ENCODE measurements at regions not wholly inside any gene's neighbourhood (a gene's known extent, or its start where the extent isn't known, plus 50 kb on each side); places are given as distances from the start of the nearest gene placed in this dataset.

- TF ChIP-seq RAD21 (IDR thresholded peaks at IDR 0.05; ENCODE audit: low read depth) (no peak), EP300 (IDR thresholded peaks at IDR 0.05; ENCODE audit: borderline replicate concordance) (no peak), MAX (IDR thresholded peaks at IDR 0.05) (no peak), CREB1 (IDR thresholded peaks at IDR 0.05; ENCODE audit: low read depth) (no peak), EGR1 (IDR thresholded peaks at IDR 0.05) (no peak), CEBPB (IDR thresholded peaks at IDR 0.05) (no peak), ZBTB7A (IDR thresholded peaks at IDR 0.05; ENCODE audit: low read depth) (no peak), TAF1 (IDR thresholded peaks at IDR 0.05; ENCODE audit: low read depth) (no peak), NFIC (IDR thresholded peaks at IDR 0.05) (no peak), USF1 (IDR thresholded peaks at IDR 0.05) (no peak), TEAD4 (IDR thresholded peaks at IDR 0.05) (no peak), YY1 (IDR thresholded peaks at IDR 0.05; ENCODE audit: low read depth) (no peak), REST (IDR thresholded peaks at IDR 0.05; ENCODE audit: low read depth) (no peak)
Observed at GRCh38 chr5:109246841-109247592, 162.8 kb downstream of the PJA2 start.
